ENCODE measurements at regions not wholly inside any gene's neighbourhood (a gene's known extent, or its start where the extent isn't known, plus 50 kb on each side); places are given as distances from the start of the nearest gene placed in this dataset.

GRCh38 chr20:24819331-24819965, 129.6 kb upstream of the CST7 start:
- no peak for DNase-seq

GRCh38 chr20:24820345-24820744, 128.7 kb upstream of the CST7 start:
- no peak for DNase-seq

- DNase-seq, result no peak
Measured at GRCh38 chr20:24821391-24821790, 127.7 kb upstream of the CST7 start.

- no peak for DNase-seq
Measured at GRCh38 chr20:24823176-24823784, 125.8 kb upstream of the CST7 start.

GRCh38 chr20:24823989-24824693, 124.9 kb upstream of the CST7 start:
- DNase-seq, result no peak

- DNase-seq, result no peak
Measured at GRCh38 chr20:24825591-24825990, 123.5 kb upstream of the CST7 start.

- DNase-seq, result no peak
Measured at GRCh38 chr20:24827603-24828295, 121.3 kb upstream of the CST7 start.

- no peak for DNase-seq
Measured at GRCh38 chr20:24828992-24829648, 119.9 kb upstream of the CST7 start.

- DNase-seq, result no peak
Measured at GRCh38 chr20:24829649-24830370, 119.3 kb upstream of the CST7 start.

GRCh38 chr20:24830649-24831048, 118.4 kb upstream of the CST7 start:
- DNase-seq, result no peak

GRCh38 chr20:24831232-24831631, 117.8 kb upstream of the CST7 start:
- DNase-seq, result no peak

- DNase-seq, result no peak
Measured at GRCh38 chr20:24832518-24832917, 116.6 kb upstream of the CST7 start.

GRCh38 chr20:24833592-24833991, 115.5 kb upstream of the CST7 start:
- DNase-seq, result no peak

- no peak for DNase-seq
Measured at GRCh38 chr20:24834310-24834709, 114.8 kb upstream of the CST7 start.

- no peak for DNase-seq
Measured at GRCh38 chr20:24835195-24835594, 113.9 kb upstream of the CST7 start.

- no peak for DNase-seq
Measured at GRCh38 chr20:24836041-24836533, 113.0 kb upstream of the CST7 start.

- no peak for DNase-seq
Measured at GRCh38 chr20:24836661-24837299, 112.3 kb upstream of the CST7 start.

- DNase-seq, result peak; percentile 16
Measured at GRCh38 chr20:24837781-24838450, 111.2 kb upstream of the CST7 start.

- no peak for DNase-seq
Measured at GRCh38 chr20:24838546-24839535, 110.2 kb upstream of the CST7 start.

All from eye (tissue), 1 donor.